ENCODE measurements at regions not wholly inside any gene's neighbourhood (a gene's known extent, or its start where the extent isn't known, plus 50 kb on each side); places are given as distances from the start of the nearest gene placed in this dataset.

- Histone ChIP-seq H3K9me2 (ENCODE audit: low read depth, low read length) (no peaks in the 10 kb centered on the region), H3K4me1 (ENCODE audit: insufficient read depth, low read length, severe bottlenecking) (no peaks in the 10 kb centered on the region), H4K20me1 (ENCODE audit: insufficient read depth, low read length) (no peaks in the 10 kb centered on the region), H3K79me2 (ENCODE audit: insufficient read depth, low read length) (no peaks in the 10 kb centered on the region), H3K36me3 (ENCODE audit: insufficient read depth, low read length) (no peaks in the 10 kb centered on the region), H3K4me2 (ENCODE audit: low read length) (no peak overlapping the region), H2AFZ (ENCODE audit: low read length) (no peak overlapping the region), H3K9ac (ENCODE audit: low read length) (no peak overlapping the region), H3K4me3 (ENCODE audit: low read depth, low read length, poor library complexity, severe bottlenecking) (no peak overlapping the region), H3K27ac (ENCODE audit: low read depth, low read length, poor library complexity, severe bottlenecking) (no peak overlapping the region), H3K9me3 (ENCODE audit: low read length) (no peaks in the 10 kb centered on the region), H3K27me3 (ENCODE audit: insufficient read depth, low read length) (no peaks in the 10 kb centered on the region), H3F3A (ENCODE audit: insufficient read depth, low read length) (no peaks in the 10 kb centered on the region)
- no peak for TF ChIP-seq EZH2 (IDR thresholded peaks at IDR 0.05; ENCODE audit: borderline replicate concordance, low read length)
- TF ChIP-seq CTCF (IDR thresholded peaks at IDR 0.05; ENCODE audit: low read length), result no peak
Observed at GRCh38 chr3:106822204-106822603, 555.0 kb upstream of the CCDC54 start.

DNA sequence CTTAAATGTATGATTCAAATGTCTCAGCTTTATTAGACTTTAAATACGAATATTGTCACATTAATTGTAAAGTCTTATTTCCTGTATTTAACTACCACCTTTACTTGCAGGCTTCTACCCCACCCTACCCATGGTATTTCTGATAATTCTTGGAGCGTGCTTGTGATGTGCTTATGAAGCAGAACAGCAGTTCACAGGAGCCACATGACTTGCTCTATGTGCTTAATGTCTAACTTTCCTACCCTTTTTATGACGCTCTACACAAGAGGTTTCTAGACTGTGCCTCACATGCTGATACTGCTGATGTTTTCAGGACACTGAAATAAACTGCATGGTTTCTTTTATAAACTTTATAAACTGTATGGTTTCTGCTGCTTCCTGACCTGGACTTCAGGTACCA, 553.5 kb upstream of the CCDC54 start:
- H3K9me3 ChIP-seq (ENCODE audit: low read length), result no peaks in the 10 kb centered on the region
- no peaks in the 10 kb centered on the region for H3K9me2 ChIP-seq (ENCODE audit: low read depth, low read length)
- H4K20me1 ChIP-seq (ENCODE audit: insufficient read depth, low read length), result no peaks in the 10 kb centered on the region
- H3K9ac ChIP-seq (ENCODE audit: low read length), result no peak overlapping the region
- no peak for TF ChIP-seq CTCF (IDR thresholded peaks at IDR 0.05; ENCODE audit: low read length)
- no peak for TF ChIP-seq EZH2 (IDR thresholded peaks at IDR 0.05; ENCODE audit: borderline replicate concordance, low read length)
- H3K4me2 ChIP-seq (ENCODE audit: low read length), result no peak overlapping the region
- no peak overlapping the region for H2AFZ ChIP-seq (ENCODE audit: low read length)
- no peaks in the 10 kb centered on the region for H3K27me3 ChIP-seq (ENCODE audit: insufficient read depth, low read length)
- no peaks in the 10 kb centered on the region for H3F3A ChIP-seq (ENCODE audit: insufficient read depth, low read length)
- H3K4me1 ChIP-seq (ENCODE audit: insufficient read depth, low read length, severe bottlenecking), result no peaks in the 10 kb centered on the region
- H3K36me3 ChIP-seq (ENCODE audit: insufficient read depth, low read length), result no peaks in the 10 kb centered on the region
- no peak overlapping the region for H3K4me3 ChIP-seq (ENCODE audit: low read depth, low read length, poor library complexity, severe bottlenecking)
- no peaks in the 10 kb centered on the region for H3K79me2 ChIP-seq (ENCODE audit: insufficient read depth, low read length)
- no peak overlapping the region for H3K27ac ChIP-seq (ENCODE audit: low read depth, low read length, poor library complexity, severe bottlenecking)

- Histone ChIP-seq H3K4me2 (ENCODE audit: low read length) (no peak overlapping the region), H3F3A (ENCODE audit: insufficient read depth, low read length) (no peaks in the 10 kb centered on the region), H2AFZ (ENCODE audit: low read length) (no peak overlapping the region), H3K4me3 (ENCODE audit: low read depth, low read length, poor library complexity, severe bottlenecking) (no peak overlapping the region), H3K4me1 (ENCODE audit: insufficient read depth, low read length, severe bottlenecking) (no peaks in the 10 kb centered on the region), H3K27me3 (ENCODE audit: insufficient read depth, low read length) (no peaks in the 10 kb centered on the region), H3K79me2 (ENCODE audit: insufficient read depth, low read length) (no peaks in the 10 kb centered on the region), H4K20me1 (ENCODE audit: insufficient read depth, low read length) (no peaks in the 10 kb centered on the region), H3K9ac (ENCODE audit: low read length) (no peak overlapping the region), H3K36me3 (ENCODE audit: insufficient read depth, low read length) (no peaks in the 10 kb centered on the region), H3K9me3 (ENCODE audit: low read length) (no peaks in the 10 kb centered on the region), H3K9me2 (ENCODE audit: low read depth, low read length) (no peaks in the 10 kb centered on the region), H3K27ac (ENCODE audit: low read depth, low read length, poor library complexity, severe bottlenecking) (no peak overlapping the region)
- peak; percentile 46; the same call in 1 of the 2 replicates for TF ChIP-seq CTCF (IDR thresholded peaks at IDR 0.05; ENCODE audit: low read length)
- TF ChIP-seq EZH2 (IDR thresholded peaks at IDR 0.05; ENCODE audit: borderline replicate concordance, low read length), result no peak
Observed at GRCh38 chr3:106824856-106825255, 552.4 kb upstream of the CCDC54 start.

Data from OCI-LY1 (cell line).